Dedifferentiated amniotic fluid mesenchymal stem cell (primary cell): ENCODE measurements at regions not wholly inside any gene's neighbourhood (a gene's known extent, or its start where the extent isn't known, plus 50 kb on each side); places are given as distances from the start of the nearest gene placed in this dataset.
"Not testable (repeated sequence)": the region's sequence is repeated elsewhere in the genome, so short reads cannot be mapped to it uniquely, and the experiment has no call there.

ENCODE experiments used
- DNase-seq: peaks from one replicate; pipeline ENCODE4 v3.0.0-alpha.2; 2016; ENCODE audit errors: extremely low spot score

- DNase-seq: peak; percentile 58
Observed at GRCh38 chr5:102617191-102618187, 118.7 kb upstream of the SLCO6A1 start.

GRCh38 chr5:102622262-102622661, 123.5 kb upstream of the SLCO6A1 start:
- no peak for DNase-seq

GRCh38 chr5:102623329-102624065, 124.7 kb upstream of the SLCO6A1 start:
- no peak for DNase-seq

- DNase-seq: no peak
Observed at GRCh38 chr5:102624405-102624804, 125.6 kb upstream of the SLCO6A1 start.

GRCh38 chr5:102625468-102625867, 126.7 kb upstream of the SLCO6A1 start:
- no peak for DNase-seq

GRCh38 chr5:102625928-102626327, 127.1 kb upstream of the SLCO6A1 start:
- DNase-seq: no peak

GRCh38 chr5:102627315-102627714, 127.8 kb upstream of the PAM start:
- DNase-seq: no peak

- peak; percentile 40 for DNase-seq
Observed at GRCh38 chr5:102628441-102629175, 126.5 kb upstream of the PAM start.

GRCh38 chr5:102629827-102630605, 125.1 kb upstream of the PAM start:
- DNase-seq: no peak

- DNase-seq: not testable (repeated sequence)
Observed at GRCh38 chr5:102635399-102635798, 119.7 kb upstream of the PAM start.

GRCh38 chr5:102638316-102638715, 116.8 kb upstream of the PAM start:
- DNase-seq: peak; percentile 41

DNA sequence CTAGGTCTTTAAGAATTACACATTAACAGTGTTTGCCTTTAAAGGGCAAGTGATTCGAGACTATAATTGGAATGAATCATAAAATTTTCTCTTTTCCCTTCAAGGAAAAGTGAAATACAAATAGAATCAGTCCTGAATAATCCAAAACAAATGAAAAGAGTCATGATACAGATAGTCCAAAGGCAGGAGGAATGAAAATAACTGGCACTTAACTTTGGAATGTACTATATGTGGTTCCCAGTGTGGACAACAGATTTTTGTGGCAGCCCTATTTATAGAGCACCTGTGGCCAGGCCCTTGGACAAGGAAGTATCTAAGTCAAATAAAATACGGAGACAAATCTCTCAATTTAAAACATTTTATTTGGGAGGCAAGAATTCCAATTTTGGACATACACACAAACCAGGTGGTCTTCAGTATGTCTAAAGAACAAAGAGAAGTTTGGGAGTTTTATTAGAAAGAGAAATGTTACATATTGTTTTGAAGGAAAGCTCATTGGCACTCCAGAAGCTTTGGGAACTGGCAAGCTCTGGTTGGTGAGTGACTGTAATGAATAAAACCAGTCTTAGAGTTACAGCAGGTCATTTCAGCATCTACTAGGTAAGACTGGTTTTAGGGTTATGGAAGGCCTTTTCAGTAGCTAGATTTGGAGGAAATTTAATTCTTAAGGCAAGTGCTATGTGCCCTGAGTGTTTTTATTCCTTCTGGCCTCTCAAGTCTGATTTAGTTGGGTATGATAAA, 116.0 kb upstream of the PAM start:
- DNase-seq: no peak

DNA sequence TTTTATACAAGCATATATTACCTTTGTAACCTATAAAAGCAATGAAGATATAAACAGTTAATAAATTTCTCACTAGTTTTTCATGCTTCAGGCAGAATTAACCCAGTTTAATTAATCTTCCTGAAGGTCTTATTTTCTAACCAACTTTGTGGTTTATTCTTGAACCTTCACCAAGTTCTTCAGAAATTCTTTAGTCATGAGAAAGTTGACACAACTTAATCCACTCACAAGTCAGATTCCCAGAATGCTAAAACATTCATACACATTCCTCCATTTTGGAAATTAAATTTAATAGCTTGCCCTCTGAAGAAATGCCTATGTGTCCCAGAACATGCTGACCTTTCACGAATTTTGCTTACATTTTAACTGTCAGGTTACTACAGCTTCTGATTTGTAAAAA, 105.4 kb upstream of the PAM start:
- no peak for DNase-seq

DNA sequence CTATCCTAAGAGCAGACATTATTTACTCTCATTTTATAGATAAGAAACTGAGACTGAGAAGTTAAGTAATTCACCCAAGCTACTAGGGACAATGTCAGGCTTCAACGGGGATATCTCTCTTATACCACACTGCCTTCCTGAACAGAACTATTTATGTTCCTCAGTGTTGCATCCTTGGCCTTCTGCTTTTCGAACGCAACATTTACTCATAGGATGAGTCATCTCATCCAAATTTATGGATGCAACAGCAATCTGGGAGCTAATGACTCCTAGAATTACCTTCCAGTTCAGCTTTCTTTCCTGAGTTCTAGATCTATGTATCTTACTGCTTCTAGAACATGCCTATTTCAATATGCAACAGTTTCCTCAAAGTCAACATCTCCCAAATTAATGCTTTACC, 103.6 kb upstream of the PAM start:
- DNase-seq: no peak

DNA sequence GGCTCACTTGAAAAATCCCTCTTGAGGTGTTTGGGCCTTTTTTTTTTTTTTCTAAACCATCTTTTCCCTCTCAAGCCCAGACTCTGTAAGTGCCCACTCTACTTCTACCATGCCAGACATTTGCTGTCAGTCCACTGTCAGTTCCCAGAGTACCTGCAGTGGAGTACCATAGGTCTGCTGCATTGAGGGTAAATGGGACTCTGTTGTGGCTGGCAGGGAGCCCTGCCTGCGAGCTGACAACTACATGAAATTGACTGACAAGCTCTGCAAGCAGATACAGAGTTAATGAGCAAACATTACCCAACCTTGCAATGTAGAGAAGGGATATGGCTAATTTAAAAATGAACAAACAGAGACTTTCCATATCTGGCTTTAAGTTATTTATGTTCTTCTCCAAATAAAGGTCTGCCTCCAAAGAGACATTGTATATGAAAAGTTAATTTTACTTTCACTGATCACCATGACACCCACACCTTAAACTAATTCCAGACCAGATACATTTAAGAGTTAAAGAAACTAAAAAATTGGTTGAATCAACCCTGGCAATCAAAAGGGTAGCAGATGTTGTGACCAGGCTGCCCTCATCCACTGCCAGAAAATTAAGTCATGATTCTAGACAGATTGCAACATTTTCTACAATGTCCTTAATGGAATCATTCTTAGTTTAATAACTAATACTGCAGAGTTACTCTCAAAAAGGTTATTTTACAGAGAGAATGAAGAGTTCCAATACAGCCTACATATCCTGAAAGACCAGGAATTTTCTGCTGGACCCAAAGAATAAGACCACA, 100.4 kb upstream of the PAM start:
- no peak for DNase-seq

- no peak for DNase-seq
Observed at GRCh38 chr5:102659151-102659550, 96.0 kb upstream of the PAM start.

DNA sequence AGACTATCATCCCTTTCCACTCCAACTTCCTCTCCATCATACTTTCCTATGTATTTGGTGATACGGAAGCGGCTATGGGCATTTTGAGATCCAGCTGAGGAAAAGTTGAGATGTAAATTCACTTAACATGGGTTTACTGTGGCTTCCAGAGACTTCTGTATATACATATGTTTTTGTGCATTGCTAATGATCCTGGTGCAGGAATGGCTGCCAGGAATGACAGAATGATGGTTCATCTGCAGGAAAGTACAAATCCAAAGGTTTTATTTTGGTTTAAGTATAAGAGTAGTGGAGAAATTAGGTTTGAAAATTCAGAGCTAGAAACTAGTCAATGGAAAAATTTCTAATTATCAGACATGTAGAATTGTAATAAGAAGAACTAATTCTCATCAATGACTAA, 95.0 kb upstream of the PAM start:
- DNase-seq: no peak

DNA sequence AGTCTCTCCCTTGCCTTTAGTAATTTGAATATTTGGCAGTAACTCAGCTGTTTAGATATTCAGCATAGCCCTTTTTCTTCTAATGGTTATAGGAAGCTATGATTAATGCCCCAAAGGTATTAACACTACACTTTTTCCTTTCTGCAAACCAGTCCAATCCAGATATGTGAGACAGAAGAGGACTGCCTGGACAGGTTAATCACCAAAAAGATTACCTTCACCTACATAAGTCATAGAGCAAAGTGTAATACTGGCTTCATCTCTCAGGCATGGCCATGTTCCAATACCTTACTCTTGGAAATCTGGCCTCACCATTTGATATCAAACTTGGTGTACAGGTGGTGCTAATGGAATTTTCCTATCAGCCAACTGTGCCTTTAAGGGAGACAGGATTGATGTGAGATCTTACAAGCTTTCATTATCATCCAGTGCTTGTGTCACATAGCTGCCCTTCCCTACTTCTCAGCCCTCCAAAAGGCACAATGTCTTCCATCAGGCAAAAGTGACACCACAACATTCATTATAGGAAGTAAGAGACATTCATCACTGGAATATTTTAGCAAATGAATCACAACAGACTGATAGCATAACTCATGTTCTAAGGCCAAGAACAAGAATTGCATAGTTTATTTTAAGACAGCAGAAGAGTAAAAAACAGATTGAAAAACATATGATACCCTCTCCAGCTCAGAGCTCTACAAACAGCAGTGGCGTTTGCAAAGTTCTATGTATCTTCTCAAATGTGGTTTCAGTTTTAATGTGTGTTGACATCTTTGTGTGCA, 91.2 kb upstream of the PAM start:
- DNase-seq: peak; percentile 50
